NCI-H1436 treated with DMSO at 0.1 percent for 48 hours (cell line): ENCODE measurements at regions not wholly inside any gene's neighbourhood (a gene's known extent, or its start where the extent isn't known, plus 50 kb on each side); places are given as distances from the start of the nearest gene placed in this dataset.
"Not testable (repeated sequence)": the region's sequence is repeated elsewhere in the genome, so short reads cannot be mapped to it uniquely, and the experiment has no call there.

Experiments used
- DNase-seq: peaks from one replicate; lab custom pipeline; 2025; lab: John Stamatoyannopoulos, UW

DNA sequence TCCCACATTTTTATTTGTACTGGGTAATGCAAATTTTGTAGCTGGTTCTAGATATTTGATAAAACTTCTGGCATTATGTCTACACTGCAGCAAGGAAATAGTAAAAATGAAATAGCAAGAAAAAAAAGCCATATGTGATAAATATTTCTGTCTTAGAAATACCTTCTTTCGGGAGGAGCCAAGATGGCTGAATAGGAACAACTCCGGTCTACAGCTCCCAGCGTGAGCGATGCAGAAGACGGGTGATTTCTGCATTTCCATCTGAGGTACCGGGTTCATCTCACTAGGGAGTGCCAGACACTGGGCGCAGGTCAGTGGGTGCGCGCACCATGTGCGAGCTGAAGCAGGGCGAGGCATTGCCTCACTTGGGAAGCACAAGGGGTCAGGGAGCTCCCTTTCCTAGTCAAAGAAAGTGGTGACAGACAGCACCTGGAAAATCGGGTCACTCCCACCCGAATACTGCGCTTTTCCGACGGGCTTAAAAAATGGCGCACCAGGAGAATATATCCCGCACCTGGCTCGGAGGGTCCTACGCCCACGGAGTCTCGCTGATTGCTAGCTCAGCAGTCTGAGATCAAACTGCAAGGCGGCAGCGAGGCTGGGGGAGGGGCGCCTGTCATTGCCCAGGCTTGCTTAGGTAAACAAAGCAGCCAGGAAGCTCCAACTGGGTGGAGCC, 461.4 kb downstream of the ZWINT start:
- DNase-seq = not testable (repeated sequence)

DNA sequence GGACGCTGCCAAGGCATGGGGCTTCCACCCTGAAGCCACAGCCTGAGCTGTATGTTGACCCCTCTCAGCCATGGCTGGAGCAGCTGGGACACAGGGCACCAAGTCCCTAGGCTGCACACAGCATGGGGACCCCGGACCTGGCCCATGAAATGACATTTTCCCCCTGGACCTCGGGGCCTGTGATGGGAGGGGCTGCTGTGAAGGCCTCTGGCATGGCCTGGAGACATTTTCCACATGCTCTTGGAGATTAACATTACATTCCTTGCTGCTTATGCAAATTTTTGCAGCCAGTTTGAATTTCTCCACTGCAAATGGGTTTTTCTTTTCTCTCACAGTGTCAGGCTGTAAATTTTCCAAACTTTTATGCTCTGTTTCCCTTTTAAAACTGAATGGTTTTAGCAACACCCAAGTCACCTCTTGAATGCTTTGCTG, 463.6 kb downstream of the ZWINT start:
- no peak for DNase-seq

DNA sequence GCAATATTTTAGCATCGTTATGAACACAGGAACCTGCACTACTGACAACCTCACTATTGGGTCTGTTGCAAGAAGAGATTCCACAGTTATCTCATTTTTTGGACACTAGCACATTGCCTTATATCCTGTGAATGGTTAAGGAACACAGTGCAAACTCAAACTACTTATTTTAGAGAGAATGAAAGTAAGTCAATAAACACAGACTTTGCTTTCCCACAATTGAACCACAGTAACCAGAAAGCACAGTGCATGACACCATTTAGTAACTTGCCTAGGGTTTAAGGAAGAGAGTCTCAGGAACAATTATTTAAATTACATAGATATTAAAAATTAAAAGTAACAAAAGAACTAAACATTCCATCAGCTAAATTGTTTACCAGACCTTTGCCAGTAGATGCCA, 468.8 kb downstream of the ZWINT start:
- DNase-seq = no peak

DNA sequence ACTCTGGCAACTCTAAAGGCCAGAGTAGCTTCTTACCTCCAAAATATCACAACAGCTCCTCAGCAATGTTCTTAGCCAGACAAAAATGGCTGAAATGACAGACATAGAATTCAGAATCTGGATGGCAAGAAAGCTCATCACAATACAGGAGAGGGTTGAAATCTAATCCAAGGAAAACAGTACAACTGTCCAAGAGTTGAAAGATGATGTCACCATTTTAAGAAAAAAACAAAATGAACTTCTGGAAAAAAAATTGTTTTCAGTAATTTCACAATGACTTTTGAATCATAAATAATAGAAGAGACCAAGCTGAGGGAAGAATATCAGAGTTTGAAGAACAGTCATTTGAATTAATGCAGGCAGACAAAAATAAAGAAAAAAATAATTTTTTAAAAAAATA, 479.5 kb downstream of the ZWINT start:
- DNase-seq = no peak

DNA sequence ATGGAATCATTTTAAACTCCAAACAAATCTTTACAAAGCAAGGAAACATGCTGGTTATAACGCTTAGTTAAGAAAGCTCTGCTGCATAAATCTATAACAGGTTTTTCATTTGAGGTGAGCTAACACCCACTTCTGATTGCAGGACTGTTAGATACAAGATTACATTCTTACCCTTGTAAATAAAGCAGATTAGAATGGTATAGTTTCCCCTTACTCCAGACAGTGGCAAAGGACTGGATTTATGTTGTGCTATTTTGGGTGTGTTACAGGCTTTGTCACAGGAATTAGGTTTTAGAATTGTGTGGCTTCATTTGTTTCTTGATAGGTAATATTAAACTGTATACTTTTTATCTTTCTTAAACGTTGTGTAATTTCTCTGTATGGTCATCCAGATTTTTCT, 487.6 kb downstream of the ZWINT start:
- DNase-seq = no peak

DNA sequence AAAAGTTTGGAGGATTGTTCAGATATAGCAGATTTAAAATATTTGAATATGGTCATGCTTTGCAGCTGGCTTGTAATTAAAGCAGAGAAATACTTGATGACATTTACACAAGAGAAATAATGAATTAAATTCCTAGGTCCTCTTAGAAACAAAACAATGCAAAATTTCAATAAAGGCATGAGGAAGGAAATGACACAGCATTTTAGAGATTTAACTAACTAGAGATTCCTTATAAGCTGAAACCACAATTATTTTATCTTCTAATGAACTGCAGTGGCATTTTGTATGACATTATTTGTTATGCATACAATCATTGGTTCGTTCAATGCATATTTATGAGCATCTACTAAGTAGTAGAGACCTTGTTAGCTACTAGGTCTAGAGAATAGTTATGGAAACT, 490.9 kb downstream of the ZWINT start:
- DNase-seq = no peak

DNA sequence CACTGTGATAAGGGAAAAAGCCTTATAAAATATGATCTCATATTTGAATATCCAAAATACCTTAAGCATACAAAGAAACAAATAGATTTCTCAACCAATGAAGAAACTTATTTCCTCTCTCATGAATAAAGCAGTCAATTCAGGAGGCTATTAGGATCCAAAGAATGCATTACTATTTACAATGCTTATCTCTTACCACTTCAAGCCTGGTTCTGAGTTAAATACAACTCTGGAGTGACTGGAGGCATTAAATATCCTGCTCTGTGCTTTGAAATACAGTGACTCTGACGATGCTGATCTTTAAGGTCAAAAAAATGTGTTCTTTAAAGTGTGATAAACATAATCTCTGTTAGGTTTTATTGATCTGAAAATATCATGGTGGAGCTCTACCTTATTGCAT, 493.2 kb downstream of the ZWINT start:
- no peak for DNase-seq

DNA sequence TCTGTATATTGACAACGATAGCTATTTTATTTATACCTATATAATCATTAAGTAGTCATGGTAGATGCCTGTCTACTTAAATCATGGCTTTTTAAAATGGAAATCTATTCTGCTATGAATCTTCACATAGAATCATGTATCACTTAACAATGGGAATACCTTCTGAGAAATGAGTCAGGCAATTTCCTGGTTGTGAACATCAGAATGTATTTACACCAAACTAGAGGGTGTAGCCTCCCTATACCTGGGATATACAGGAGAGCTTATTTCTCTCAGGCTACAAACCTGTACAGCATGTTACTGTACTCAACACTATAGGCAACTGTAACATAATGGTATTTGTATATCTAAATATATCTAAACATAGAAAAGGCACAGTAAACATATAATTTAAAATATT, 502.3 kb downstream of the ZWINT start:
- DNase-seq = no peak

DNA sequence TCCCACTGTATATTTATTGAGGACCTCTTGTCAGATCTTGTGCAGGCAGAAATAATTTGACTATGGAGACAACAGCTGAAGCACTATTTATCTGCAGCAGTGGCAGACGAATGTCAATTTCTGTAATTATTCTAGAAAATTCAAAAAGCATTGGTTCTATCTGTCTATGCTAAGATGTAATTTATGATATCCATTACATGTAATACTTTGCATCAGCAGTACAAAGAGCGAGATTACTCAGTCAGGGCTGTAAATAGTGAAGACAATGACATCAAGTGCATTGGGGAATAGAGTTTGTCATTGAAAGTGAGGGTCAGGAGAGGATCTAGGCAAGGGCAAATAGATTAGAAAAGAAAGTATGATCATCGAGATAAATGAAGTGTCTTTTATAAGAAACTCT, 508.2 kb downstream of the ZWINT start:
- DNase-seq = no peak

DNA sequence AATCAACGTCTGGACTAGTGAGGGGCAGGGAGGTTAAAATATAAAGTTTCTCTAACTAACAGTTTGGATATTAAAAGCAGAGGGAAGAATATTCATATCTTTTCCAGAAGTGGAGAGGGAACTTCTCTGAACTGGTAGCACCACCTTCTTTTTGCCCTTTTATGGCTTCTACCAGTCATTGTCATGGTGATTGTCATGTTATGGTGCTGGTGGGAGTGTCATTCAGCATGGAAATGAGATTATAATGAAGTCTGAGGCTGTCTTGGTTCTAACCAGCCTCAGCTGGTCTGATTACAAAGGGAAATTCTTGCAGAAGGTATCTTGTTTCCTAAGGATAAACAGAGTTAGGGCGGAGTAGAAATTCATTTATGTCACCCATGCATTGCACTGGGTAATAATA, 523.8 kb downstream of the ZWINT start:
- DNase-seq = no peak

DNA sequence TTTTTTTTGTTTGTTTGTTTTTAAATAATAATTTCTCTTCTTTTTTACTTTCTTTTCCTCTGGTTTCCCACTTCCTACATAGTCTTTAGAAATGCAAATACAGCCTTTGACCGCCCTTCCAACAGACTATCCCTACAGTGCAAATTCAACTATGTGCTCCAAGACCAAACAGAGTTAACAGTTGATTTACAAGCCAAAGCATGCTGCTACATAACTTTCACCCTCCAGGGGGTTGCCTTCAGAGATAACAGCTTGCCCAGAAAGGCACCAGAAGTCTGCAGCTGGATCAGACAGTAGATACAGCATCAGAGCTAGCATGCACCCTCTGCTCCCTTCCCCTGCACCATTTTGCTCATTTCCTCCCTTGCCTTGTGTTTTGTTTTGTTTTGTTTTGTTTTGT, 539.0 kb downstream of the ZWINT start:
- DNase-seq = no peak

DNA sequence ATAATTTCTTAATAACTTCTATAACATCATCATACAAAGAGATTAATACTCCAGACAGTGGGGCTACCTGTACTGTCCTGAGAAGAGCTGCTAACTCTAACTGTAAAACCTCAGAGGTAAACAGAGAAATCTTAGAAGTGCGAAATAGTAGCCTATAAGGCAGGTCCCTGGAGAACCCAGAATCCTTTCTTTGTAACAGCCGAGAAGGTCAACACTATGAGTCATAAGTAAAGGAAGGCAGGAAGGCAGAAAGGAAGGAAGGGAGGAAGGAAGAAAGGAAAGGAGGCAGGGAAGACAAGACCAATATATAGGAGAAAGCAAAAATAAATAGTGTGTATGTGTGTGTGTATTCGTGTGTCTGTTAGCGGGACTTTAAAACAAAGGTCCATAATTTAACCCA, 540.6 kb downstream of the ZWINT start:
- DNase-seq = no peak

DNA sequence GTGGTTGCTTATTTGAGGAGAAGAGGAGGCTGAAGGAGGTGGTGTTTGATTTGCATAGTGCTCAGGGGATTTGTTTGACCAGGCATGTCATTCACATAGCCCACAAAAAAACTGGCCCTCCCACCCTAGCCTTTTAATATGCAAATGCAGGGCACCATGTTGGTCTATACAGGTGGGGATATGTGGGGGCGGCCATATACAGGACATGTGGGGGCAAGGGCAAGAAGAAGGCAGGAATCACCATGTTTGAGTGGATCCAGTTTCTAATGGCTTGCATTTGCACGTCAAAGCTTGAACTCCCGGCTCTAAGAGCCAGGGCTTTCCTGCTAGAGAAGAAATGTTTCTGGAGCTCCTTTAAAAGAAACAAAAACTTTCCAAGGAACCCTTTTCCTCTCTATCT, 541.0 kb downstream of the ZWINT start:
- no peak for DNase-seq

DNA sequence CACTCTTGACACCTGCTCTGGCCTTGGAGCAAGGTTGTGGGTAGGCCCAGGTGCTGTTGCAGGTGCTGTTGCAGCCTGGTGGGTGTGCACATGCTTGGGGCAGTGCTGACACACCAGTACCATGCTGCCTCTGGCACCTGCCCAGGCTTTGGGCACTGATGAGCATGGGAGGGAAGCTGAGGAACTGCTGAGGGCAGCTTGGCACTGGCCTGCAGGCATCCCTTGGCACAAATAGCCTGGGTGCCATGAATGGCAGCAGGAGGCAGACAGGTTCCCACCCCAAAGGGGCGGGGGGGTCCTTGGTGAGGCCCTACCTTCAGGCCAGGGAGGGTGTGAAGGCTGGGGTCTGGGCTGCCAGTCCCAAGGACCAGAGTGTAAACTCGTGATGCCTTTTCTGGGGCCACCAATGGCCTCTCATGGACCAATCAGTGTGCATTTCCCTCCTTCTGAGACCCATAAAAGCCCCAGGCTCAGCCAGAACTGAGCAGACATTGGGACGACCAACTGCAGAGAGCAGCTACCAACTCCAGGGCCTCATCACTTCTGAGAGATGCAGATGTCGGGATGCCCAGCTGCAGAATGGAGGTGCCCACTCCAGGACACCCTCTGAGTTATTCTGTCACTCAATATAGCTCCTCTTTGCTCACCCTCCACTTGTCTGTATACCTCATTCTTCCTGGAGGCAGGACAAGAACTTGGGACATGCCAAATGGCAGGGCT, 547.4 kb downstream of the ZWINT start:
- DNase-seq = no peak

DNA sequence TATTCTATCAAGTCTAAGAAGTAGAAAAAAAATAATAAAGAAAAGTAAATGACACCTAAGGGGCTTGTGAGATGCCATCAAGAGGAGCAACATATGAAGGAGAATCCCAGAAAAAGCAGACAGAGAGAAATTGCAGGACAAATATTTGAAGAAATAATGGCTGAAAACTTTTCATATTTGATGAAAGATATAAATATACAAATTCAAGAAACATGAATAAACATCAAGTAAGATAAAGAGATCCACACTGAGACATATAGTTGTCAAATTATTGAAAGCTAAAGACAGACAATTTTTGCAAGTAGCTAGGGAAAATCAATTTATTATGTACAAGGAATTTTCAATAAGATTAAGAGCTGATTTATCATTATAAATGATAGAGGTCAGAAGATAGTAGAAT, 558.0 kb downstream of the ZWINT start:
- DNase-seq = no peak

DNA sequence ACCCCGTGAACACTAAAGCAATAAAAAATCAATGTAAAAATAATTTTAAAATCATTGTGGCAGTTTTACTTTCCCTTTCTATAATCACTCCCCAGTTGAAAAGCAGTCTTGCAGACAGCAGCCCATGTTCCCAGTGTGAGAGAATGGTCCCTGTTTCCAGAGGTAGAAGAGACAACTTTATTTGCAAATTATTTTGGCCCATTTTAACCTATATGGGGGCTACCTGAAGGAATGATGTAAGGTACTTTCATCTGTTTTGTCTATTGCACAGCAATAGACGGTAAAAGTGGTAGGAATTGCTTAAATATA, 559.8 kb downstream of the ZWINT start:
- DNase-seq = no peak

DNA sequence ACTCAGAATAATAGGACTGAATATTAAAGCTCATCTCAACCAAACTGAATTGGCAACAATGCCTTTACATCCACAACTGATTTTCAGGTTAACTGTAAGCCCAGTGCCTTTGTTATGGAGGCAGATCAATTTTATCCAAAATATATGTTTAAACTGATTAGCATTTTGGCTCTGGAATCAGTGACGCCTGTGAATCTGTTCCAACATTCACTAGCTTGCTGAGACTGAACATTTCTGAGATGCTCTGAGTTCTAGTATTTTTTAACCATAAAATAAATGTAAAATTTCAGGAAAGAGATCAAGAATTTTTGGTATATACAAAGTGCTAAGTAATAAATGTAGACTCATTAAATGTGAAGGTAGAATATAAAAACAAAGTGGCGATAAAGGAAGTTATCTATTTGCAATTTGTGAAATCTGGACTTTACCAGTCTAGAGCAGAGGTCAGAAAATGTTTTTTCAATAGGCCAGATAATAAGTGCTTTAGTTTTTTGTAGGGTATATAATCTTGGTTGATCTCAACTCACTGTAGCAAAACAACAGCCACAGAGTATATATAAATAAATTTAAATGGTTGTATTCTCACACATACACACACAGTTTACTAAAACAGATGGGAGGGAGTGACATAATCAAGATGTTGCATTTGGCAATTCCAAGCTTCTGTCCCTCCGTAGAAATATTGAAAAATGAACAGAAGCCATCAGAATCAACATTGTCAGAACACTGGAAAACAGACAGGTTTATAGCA, 560.3 kb downstream of the ZWINT start:
- DNase-seq = no peak

DNA sequence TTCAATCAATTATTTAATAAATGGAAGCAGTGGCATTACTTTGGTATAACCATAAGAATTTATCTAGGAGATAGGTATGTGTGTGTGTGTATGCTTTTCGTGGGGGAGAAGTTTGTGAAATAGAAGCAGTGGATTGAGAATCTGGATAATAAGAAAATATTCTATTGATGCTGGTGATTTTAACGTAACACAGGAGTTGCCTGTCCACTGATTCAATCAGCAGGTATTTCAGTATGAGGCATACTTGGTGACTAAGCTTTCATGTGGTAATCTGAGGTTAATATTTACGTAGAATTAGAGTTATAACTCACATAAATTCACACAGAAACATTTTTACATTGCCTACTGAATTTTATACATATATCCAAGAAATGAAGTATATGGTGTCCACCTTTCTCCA, 568.0 kb downstream of the ZWINT start:
- no peak for DNase-seq

DNA sequence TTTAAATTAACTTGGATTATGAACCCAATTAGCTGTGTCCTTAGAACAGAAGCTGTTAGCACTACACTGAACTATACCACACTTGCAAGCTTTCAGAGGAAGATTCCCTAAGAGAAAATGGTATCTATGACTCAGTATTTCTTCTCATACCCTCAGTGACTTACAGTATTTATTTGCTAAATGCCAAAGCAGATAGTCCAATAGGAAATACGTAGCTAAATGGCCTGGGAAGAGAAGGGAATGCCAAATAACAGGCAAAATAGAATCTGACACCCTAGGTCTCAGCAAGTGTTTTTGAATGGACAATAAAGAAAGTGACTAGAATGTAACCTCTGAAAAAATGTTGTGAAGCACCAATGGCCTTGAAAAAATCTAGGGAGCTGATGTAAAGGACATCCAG, 570.8 kb downstream of the ZWINT start:
- DNase-seq = not testable (repeated sequence)

DNA sequence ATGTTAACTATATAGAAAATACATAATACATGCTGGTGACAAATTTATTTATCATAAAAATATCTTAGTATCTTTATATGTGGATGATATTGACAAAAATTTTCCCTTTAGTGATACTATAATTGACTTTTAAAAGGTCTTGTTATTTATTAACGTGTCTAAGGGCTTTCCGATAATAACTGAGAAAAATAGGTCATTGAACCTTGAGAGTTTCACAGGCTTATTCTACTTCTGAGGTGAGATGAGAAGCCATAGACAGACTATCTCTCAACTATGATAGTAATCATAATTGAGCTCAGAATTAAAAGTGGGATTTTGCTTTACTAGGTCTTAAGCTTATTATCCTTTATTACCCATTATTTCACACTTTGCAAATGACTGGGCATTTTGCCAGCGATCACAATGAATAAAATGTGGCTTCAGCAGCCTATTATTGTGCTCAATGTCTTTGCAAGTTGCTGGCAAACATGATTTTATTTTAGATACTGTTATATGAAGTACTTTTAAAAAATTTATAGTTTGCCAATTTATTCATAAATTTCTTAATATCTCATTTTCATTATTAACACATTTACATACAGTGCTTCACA, 574.5 kb downstream of the ZWINT start:
- no peak for DNase-seq

DNA sequence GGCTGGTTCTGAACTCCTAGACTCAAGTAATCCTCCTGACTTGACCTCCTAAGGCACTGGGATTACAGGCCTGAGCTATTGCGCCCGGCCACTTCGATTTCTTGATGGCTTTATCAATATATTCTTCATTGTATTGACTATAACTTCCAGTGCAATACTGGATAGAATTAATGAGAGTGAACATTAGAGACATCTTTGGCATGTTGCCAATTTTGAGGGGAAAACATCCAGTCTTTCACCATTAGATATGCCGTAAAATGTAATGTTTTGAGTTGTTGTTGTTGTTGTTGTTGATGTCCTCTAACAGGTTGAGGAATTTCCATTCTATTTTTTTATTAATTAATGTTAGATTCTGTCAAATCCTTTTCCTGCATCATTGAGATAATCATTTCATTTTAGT, 578.9 kb downstream of the ZWINT start:
- DNase-seq = no peak

DNA sequence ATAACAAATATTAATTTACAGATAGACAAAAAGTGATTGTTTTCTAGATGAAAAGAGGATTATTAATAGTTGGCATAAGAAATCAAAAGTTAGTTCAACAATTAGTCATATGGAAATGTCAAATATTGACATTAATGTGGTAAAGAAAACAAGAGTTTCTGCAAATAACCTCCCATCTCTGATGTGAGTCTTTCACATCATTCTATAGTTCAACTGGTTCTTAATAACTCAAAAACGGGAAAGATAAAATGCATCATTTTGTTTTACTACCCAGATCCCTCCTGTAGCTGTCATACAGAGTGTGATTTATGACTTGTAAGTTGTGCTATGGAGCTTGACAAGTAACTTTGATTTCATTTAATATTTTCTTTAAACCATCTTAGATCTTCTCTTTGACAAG, 594.8 kb downstream of the ZWINT start:
- no peak for DNase-seq

DNA sequence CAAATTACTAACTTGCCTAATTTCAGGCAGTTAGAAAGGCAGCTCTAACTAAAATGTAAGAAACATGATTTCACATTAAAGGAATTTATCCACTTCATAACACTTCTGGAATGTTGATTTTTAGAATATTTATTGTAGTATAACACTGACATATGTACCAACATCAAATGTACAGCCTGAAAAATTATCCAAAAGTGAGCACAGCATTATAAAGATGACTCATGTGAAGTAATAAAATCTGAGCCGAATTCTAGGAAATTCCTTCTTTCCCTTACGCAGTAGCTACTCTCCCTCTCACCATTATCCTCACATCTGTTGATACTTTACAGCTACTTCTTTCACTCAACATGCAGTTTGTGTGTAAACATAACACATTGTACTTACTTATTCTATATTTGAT, 610.6 kb downstream of the ZWINT start:
- DNase-seq = no peak
